OCI-LY1 (cell line): ENCODE measurements at regions not wholly inside any gene's neighbourhood (a gene's known extent, or its start where the extent isn't known, plus 50 kb on each side); places are given as distances from the start of the nearest gene placed in this dataset.

ENCODE experiments used
- H2AFZ ChIP-seq: fragments of 200-600 bp; sonication (generic), shearing (Covaris generic); 2 replicates; pipeline ENCODE4 v1.6.0; 2014; ENCODE audit warnings: antibody characterized with exemption, mild to moderate bottlenecking, low read length
- H3F3A ChIP-seq: fragments of 200-600 bp; sonication (generic), shearing (Covaris generic); 2 replicates; pipeline ENCODE4 v1.6.0; 2014; ENCODE audit warnings: mild to moderate bottlenecking, antibody characterized with exemption, low read length, moderate library complexity; ENCODE audit not compliant: insufficient read depth
- H3K27ac ChIP-seq: fragments of 200-600 bp; sonication (generic); 2 replicates; pipeline ENCODE4 v1.5.1; 2014; ENCODE audit warnings: low read length, mixed run types, mild to moderate bottlenecking, low read depth; ENCODE audit not compliant: poor library complexity, severe bottlenecking
- H3K27me3 ChIP-seq: fragments of 200-600 bp; sonication (generic); 2 replicates; pipeline ENCODE4 v1.6.0; 2014; ENCODE audit warnings: antibody characterized with exemption, mild to moderate bottlenecking, low read length, moderate library complexity; ENCODE audit not compliant: insufficient read depth
- H3K36me3 ChIP-seq: fragments of 200-600 bp; sonication (generic); 2 replicates; pipeline ENCODE4 v1.6.1; 2014; ENCODE audit warnings: mild to moderate bottlenecking, antibody characterized with exemption, low read length, moderate library complexity, mixed read lengths; ENCODE audit not compliant: insufficient read depth
- H3K4me1 ChIP-seq: fragments of 200-600 bp; sonication (generic); 2 replicates; pipeline ENCODE4 v1.5.1; 2014; ENCODE audit warnings: mild to moderate bottlenecking, low read length, moderate library complexity; ENCODE audit not compliant: insufficient read depth, severe bottlenecking
- H3K4me2 ChIP-seq: fragments of 200-600 bp; sonication (generic), shearing (Covaris generic); 2 replicates; pipeline ENCODE4 v1.6.1; 2014; ENCODE audit warnings: low read length
- H3K4me3 ChIP-seq: fragments of 200-600 bp; sonication (generic); 2 replicates; pipeline ENCODE4 v1.5.1; 2014; ENCODE audit warnings: low read length, low read depth, mild to moderate bottlenecking, mixed read lengths; ENCODE audit not compliant: poor library complexity, severe bottlenecking
- H3K79me2 ChIP-seq: fragments of 200-600 bp; shearing (Covaris generic); 2 replicates; pipeline ENCODE4 v1.6.1; 2016; ENCODE audit warnings: mixed run types, low read length, mixed read lengths; ENCODE audit not compliant: insufficient read depth
- H3K9ac ChIP-seq: fragments of 200-600 bp; sonication (generic), shearing (Covaris generic); 2 replicates; pipeline ENCODE4 v1.6.1; 2014; ENCODE audit warnings: mild to moderate bottlenecking, low read length, mixed read lengths
- H3K9me2 ChIP-seq: fragments of 200-600 bp; sonication (generic), shearing (Covaris generic); 2 replicates; pipeline ENCODE4 v1.6.1; 2014; ENCODE audit warnings: low read depth, mild to moderate bottlenecking, low read length, mixed read lengths
- H3K9me3 ChIP-seq: fragments of 200-600 bp; shearing (Covaris generic); 2 replicates; pipeline ENCODE4 v1.6.1; 2014; ENCODE audit warnings: low read length, mixed read lengths
- H4K20me1 ChIP-seq: fragments of 200-600 bp; sonication (generic), shearing (Covaris generic); 2 replicates; pipeline ENCODE4 v1.6.0; 2016; ENCODE audit warnings: mild to moderate bottlenecking, low read length; ENCODE audit not compliant: insufficient read depth
- EZH2 ChIP-seq: fragments of 200-600 bp; sonication (generic), shearing (Covaris generic); IDR thresholded peaks from 2 replicates; pipeline ENCODE4 v1.8.0; 2017; ENCODE audit warnings: borderline replicate concordance, mixed run types, mild to moderate bottlenecking, antibody characterized with exemption, low read length, moderate library complexity, mixed read lengths
- TF ChIP-seq, protein P1 (sequence below): fragments of 200-600 bp; sonication (generic), shearing (Covaris generic); IDR thresholded peaks from 2 replicates; pipeline ENCODE4 v1.5.1; 2017; ENCODE audit warnings: mild to moderate bottlenecking, antibody characterized with exemption, low read length, moderate library complexity, mixed read lengths

DNA sequence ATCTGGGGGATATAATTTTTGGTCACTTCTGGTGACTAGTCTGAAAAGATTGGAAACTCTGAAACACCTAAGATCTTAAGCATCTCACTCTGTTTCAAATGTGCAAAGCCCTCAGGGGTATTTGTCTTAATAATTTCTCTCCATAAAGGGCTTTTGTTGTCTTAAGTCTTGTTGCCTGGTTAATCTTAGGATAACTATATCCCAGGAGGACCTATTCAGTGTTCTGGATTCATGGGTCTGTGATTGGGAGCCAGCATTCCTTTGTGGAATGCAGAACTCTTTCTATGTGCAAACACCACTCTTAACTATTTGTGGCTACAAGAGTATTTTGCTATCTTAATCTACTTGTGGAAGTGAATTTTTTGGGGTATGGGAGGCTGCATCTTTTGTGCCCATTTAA lies 1573.0 kb upstream of the PRMT6 start:
- Histone ChIP-seq H4K20me1 (no peaks in the 10 kb centered on the region), H3K9me2 (no peaks in the 10 kb centered on the region), H3K9me3 (no peaks in the 10 kb centered on the region), H3K27ac (no peak overlapping the region), H3K4me1 (no peaks in the 10 kb centered on the region), H3K9ac (no peak overlapping the region), H2AFZ (no peak overlapping the region), H3K79me2 (no peaks in the 10 kb centered on the region), H3K36me3 (no peaks in the 10 kb centered on the region), H3K4me3 (no peak overlapping the region), H3K4me2 (no peak overlapping the region), H3F3A (no peaks in the 10 kb centered on the region), H3K27me3 (no peaks in the 10 kb centered on the region)
- TF ChIP-seq, protein P1, sequence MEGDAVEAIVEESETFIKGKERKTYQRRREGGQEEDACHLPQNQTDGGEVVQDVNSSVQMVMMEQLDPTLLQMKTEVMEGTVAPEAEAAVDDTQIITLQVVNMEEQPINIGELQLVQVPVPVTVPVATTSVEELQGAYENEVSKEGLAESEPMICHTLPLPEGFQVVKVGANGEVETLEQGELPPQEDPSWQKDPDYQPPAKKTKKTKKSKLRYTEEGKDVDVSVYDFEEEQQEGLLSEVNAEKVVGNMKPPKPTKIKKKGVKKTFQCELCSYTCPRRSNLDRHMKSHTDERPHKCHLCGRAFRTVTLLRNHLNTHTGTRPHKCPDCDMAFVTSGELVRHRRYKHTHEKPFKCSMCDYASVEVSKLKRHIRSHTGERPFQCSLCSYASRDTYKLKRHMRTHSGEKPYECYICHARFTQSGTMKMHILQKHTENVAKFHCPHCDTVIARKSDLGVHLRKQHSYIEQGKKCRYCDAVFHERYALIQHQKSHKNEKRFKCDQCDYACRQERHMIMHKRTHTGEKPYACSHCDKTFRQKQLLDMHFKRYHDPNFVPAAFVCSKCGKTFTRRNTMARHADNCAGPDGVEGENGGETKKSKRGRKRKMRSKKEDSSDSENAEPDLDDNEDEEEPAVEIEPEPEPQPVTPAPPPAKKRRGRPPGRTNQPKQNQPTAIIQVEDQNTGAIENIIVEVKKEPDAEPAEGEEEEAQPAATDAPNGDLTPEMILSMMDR, result no peak
- TF ChIP-seq EZH2, result no peak

DNA sequence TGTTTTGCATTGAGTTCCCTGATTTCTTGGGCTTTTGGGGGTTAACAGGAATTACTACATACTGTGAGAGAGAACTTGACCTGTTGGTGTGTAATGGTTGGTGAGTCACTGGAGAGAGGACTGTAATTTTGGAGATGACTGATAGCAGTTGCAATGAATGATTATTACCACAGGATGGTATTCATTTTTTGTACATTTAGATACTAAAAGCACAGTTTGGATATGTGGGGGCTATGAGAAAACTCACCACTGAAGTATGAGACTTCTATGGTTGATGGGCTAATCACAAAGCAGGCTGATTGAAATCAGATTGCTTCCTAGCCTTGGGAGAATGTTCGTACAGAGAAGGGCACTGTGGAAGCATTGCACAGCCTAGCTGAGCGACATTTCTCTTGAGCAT lies 1571.3 kb upstream of the PRMT6 start:
- no peak overlapping the region for H3K4me2 ChIP-seq
- H2AFZ ChIP-seq, result no peak overlapping the region
- no peaks in the 10 kb centered on the region for H3K9me3 ChIP-seq
- no peaks in the 10 kb centered on the region for H4K20me1 ChIP-seq
- TF ChIP-seq, protein P1, result no peak
- no peak for TF ChIP-seq EZH2
- no peaks in the 10 kb centered on the region for H3K9me2 ChIP-seq
- H3K27ac ChIP-seq, result no peak overlapping the region
- no peaks in the 10 kb centered on the region for H3K36me3 ChIP-seq
- no peaks in the 10 kb centered on the region for H3K27me3 ChIP-seq
- H3K9ac ChIP-seq, result no peak overlapping the region
- H3K4me1 ChIP-seq, result no peaks in the 10 kb centered on the region
- H3F3A ChIP-seq, result no peaks in the 10 kb centered on the region
- H3K79me2 ChIP-seq, result no peaks in the 10 kb centered on the region
- no peak overlapping the region for H3K4me3 ChIP-seq

DNA sequence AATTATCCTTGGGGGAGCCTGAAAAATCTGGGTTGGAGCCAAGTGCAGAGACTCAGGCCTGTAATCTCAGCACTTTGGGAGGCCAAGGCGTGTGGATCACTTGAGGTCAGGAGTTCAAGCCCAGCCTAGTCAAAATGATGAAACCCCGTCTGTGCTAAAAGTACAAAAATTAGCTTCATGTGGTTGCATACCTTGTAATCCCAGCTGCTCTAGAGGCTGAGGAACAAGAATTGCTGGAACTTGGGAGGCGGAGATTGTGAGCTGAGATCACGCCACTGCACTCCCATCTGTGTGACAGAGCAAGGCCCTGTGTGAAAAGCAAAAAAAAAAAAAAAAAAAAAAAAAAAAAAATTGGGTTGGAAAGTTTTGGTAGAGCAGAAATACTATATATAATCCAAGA lies 1563.6 kb upstream of the PRMT6 start:
- no peak overlapping the region for H2AFZ ChIP-seq
- TF ChIP-seq, protein P1, result no peak
- no peak for TF ChIP-seq EZH2

More for the DNA sequence above, 1563.6 kb upstream of the PRMT6 start:
- no peaks in the 10 kb centered on the region for H3K9me2 ChIP-seq
- no peak overlapping the region for H3K4me3 ChIP-seq
- H3K79me2 ChIP-seq, result no peaks in the 10 kb centered on the region
- no peaks in the 10 kb centered on the region for H3F3A ChIP-seq
- no peak overlapping the region for H3K4me2 ChIP-seq
- H3K27me3 ChIP-seq, result no peaks in the 10 kb centered on the region
- H3K36me3 ChIP-seq, result no peaks in the 10 kb centered on the region
- H3K9ac ChIP-seq, result no peak overlapping the region
- H3K9me3 ChIP-seq, result no peaks in the 10 kb centered on the region
- no peaks in the 10 kb centered on the region for H3K4me1 ChIP-seq
- H3K27ac ChIP-seq, result no peak overlapping the region
- no peaks in the 10 kb centered on the region for H4K20me1 ChIP-seq
